ENCODE measurements at regions not wholly inside any gene's neighbourhood (a gene's known extent, or its start where the extent isn't known, plus 50 kb on each side); places are given as distances from the start of the nearest gene placed in this dataset.
A peak's percentile ranks its signal among the peaks of the same experiment; 100 is the strongest.

GRCh38 chr15:97091093-97091492 lies 760.6 kb downstream of the NR2F2 start:
- DNase-seq (ENCODE audit: low read depth) = no peak

- DNase-seq (ENCODE audit: low read depth) = no peak
These were observed 762.2 kb downstream of the NR2F2 start for GRCh38 chr15:97092656-97093055.

GRCh38 chr15:97096303-97096835 lies 765.9 kb downstream of the NR2F2 start:
- no peak for DNase-seq (ENCODE audit: low read depth)

- DNase-seq (ENCODE audit: low read depth) = no peak
These were observed 768.5 kb downstream of the NR2F2 start for GRCh38 chr15:97099040-97099439.

- DNase-seq (ENCODE audit: low read depth) = no peak
These were observed 771.1 kb downstream of the NR2F2 start for GRCh38 chr15:97101572-97101971.

GRCh38 chr15:97114900-97115760 lies 784.6 kb downstream of the NR2F2 start:
- DNase-seq (ENCODE audit: low read depth) = no peak

GRCh38 chr15:97115761-97116070 lies 785.2 kb downstream of the NR2F2 start:
- no peak for DNase-seq (ENCODE audit: low read depth)

GRCh38 chr15:97124790-97125189 lies 794.3 kb downstream of the NR2F2 start:
- DNase-seq (ENCODE audit: low read depth) = no peak

GRCh38 chr15:97126553-97127233 lies 796.2 kb downstream of the NR2F2 start:
- peak; percentile 21 for DNase-seq (ENCODE audit: low read depth)

GRCh38 chr15:97129674-97130073 lies 799.2 kb downstream of the NR2F2 start:
- DNase-seq (ENCODE audit: low read depth) = no peak

- DNase-seq (ENCODE audit: low read depth) = no peak
These were observed 809.7 kb downstream of the NR2F2 start for GRCh38 chr15:97140216-97140615.

GRCh38 chr15:97141360-97141759 lies 810.9 kb downstream of the NR2F2 start:
- DNase-seq (ENCODE audit: low read depth) = no peak

GRCh38 chr15:97141871-97142270 lies 811.4 kb downstream of the NR2F2 start:
- DNase-seq (ENCODE audit: low read depth) = no peak

- no peak for DNase-seq (ENCODE audit: low read depth)
These were observed 813.3 kb downstream of the NR2F2 start for GRCh38 chr15:97143592-97144376.

- DNase-seq (ENCODE audit: low read depth) = no peak
These were observed 813.8 kb downstream of the NR2F2 start for GRCh38 chr15:97144377-97144711.

GRCh38 chr15:97146929-97147870 lies 813.3 kb upstream of the ARRDC4 start:
- no peak for DNase-seq (ENCODE audit: low read depth)

- no peak for DNase-seq (ENCODE audit: low read depth)
These were observed 807.0 kb upstream of the ARRDC4 start for GRCh38 chr15:97153356-97153965.

- no peak for DNase-seq (ENCODE audit: low read depth)
These were observed 803.7 kb upstream of the ARRDC4 start for GRCh38 chr15:97156739-97157265.

- no peak for DNase-seq (ENCODE audit: low read depth)
These were observed 797.6 kb upstream of the ARRDC4 start for GRCh38 chr15:97162805-97163495.

GRCh38 chr15:97165205-97165604 lies 795.3 kb upstream of the ARRDC4 start:
- DNase-seq (ENCODE audit: low read depth) = no peak

Data from RPMI7951 (cell line).